Spleen (tissue), 11 donors: ENCODE measurements at regions not wholly inside any gene's neighbourhood (a gene's known extent, or its start where the extent isn't known, plus 50 kb on each side); places are given as distances from the start of the nearest gene placed in this dataset.

Experiments used
- DNase-seq: peaks from one replicate; pipeline ENCODE4 v3.0.0-alpha.2; 2020
- H3K27ac ChIP-seq, 8 donors: fragments of 200-600 bp; sonication (generic) in 7 of 8; 1 replicate in 4 of 8; 2 replicates in 4 of 8; pipeline versions ENCODE4 v1.5.0 to v1.8.0; 2016 to 2021; ENCODE audit warnings: inconsistent platforms in 4 of 8, mild to moderate bottlenecking in 4 of 8, moderate library complexity in 1 of 8
- H3K27me3 ChIP-seq, 7 donors: fragments of 200-600 bp; sonication (generic) in 6 of 7; replicated peaks in 1 of 7; 1 replicate in 4 of 7; 2 replicates in 3 of 7; pipeline versions ENCODE4 v1.5.0 to v1.8.0; 2016 to 2021; ENCODE audit warnings: inconsistent platforms in 3 of 7, mild to moderate bottlenecking in 1 of 7
- H3K36me3 ChIP-seq, 6 donors: fragments of 200-600 bp; sonication (generic) in 5 of 6; 1 replicate in 4 of 6; 2 replicates in 2 of 6; pipeline versions ENCODE4 v1.5.0 to v1.8.0; 2016 to 2021; ENCODE audit warnings: inconsistent platforms in 2 of 6
- H3K4me1 ChIP-seq, 6 donors: fragments of 200-600 bp; sonication (generic) in 5 of 6; 1 replicate in 3 of 6; 2 replicates in 3 of 6; pipeline versions ENCODE4 v1.5.0 to v1.8.0; 2016 to 2021; ENCODE audit warnings: inconsistent platforms in 3 of 6
- H3K4me3 ChIP-seq, 8 donors: fragments of 200-600 bp; sonication (generic) in 7 of 8; 1 replicate in 4 of 8; 2 replicates in 4 of 8; pipeline versions ENCODE4 v1.5.0 to v1.8.0; 2016 to 2021; ENCODE audit warnings: inconsistent platforms in 4 of 8, mild to moderate bottlenecking in 4 of 8, moderate library complexity in 2 of 8
- H3K9me3 ChIP-seq, 8 donors: fragments of 200-600 bp; sonication (generic) in 7 of 8; 1 replicate in 4 of 8; 2 replicates in 4 of 8; pipeline versions ENCODE4 v1.5.0 to v1.8.0; 2016 to 2021; ENCODE audit warnings: inconsistent platforms in 4 of 8
- POLR2A ChIP-seq, 3 donors: fragments of 450-650 bp; IDR thresholded peaks; one replicate each; pipeline ENCODE4 v1.5.1; 2017; ENCODE audit warnings: antibody characterized with exemption in 3 of 3, mild to moderate bottlenecking in 1 of 3
- POLR2AphosphoS5 ChIP-seq, 3 donors: sonication (generic); formaldehyde crosslinking; IDR thresholded peaks; one replicate each; pipeline ENCODE4 v1.5.1; 2017; ENCODE audit warnings: antibody characterized with exemption in 3 of 3
- WGBS, 5 donors: extraction: QIAGEN DNeasy Blood & Tissue Kit in 3 of 5; methylation state at CpG; one replicate each; pipeline versions ENCODE4 v1.1.5 to v1.1.7; 2013 to 2018; 5-methylcytosine and 5-hydroxymethylcytosine counted together
- intact Hi-C: fragments of 100-400 bp; cut with DNase I; formaldehyde crosslinking; loops from one replicate; pipeline ENCODE4 v1.15.0; 2023; ENCODE audit warnings: low total_unique reads
- TF ChIP-seq, protein P1 (sequence below), 11 experiments: fragments of 200-600 bp in 7 of 11; fragments of 450-650 bp in 4 of 11; sonication (generic) in 4 of 11; IDR thresholded peaks in 8 of 11; conservative IDR thresholded peaks in 3 of 11; 1 replicate in 7 of 11; 2 replicates in 4 of 11; pipeline versions ENCODE4 v1.4.0 to v1.8.0; 2016 to 2021; ENCODE audit warnings: antibody characterized with exemption in 11 of 11, inconsistent platforms in 4 of 11, mild to moderate bottlenecking in 1 of 11
- donor health status: healthy with polysubstance abuse.
- donor health status: DM: no; HTN: no; CAD: no; lungs with moderate emphysema.
- donor health status: DM: no; HTN: no; CAD: no.
- donor health status: Bipolar disorder and iron deficiency.
- donor health status: healthy.
- donor health status: DM: no; HTN: no; CAD: no.
- donor health status: DM: yes; HTN: yes; CAD: no.

DNA sequence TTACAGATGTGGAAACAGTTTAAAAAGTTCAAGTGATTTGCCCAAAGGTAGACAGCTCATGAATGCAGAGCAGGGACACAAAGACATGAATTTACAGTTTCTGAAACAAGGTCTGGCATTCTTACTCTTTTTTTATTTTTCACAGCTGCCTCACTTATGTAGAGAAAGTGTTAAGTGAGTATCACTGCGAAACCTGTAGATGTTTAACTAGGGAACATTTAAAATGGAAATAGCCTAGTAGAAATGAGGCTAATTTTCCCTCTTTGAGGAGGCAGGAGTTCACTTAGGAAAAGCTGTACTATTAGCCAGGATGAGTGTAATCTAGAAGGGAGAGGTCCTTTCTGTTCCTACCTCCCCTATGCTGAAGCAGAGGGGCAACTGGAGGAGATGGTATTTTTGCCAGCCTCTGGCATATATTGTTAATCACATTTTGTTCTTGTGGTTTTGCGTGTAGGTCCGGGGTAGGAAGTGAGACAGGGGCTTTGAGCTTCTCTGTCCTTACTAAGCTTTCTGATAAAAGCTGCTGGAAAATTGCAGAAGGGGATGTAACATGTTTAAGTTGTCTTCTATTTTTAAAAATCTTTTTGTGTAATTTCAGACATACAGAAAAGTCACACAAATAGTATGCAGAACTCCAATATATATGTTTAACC lies 492.8 kb upstream of the NR3C2 start:
- intact Hi-C loops = no loop called here
- 10 to 40% (median 14%) methylated on average over 3 of the region's 3 CpGs for WGBS, 5 donors
- Histone ChIP-seq H3K36me3 (no peaks in the 10 kb centered on the region), H3K4me3 (no peak overlapping the region), H3K27ac (no peak overlapping the region), H3K27me3 (no peaks in the 10 kb centered on the region), H3K4me1 (no peaks in the 10 kb centered on the region), H3K9me3 (peaks cover 0 to 31% (median 16%) of the 10 kb centered on the region in 8 donors)
- DNase-seq = no peak
- TF ChIP-seq POLR2A (IDR thresholded peaks at IDR 0.05) (no peak), POLR2AphosphoS5 (IDR thresholded peaks at IDR 0.05) (no peak)
- TF ChIP-seq, protein P1, sequence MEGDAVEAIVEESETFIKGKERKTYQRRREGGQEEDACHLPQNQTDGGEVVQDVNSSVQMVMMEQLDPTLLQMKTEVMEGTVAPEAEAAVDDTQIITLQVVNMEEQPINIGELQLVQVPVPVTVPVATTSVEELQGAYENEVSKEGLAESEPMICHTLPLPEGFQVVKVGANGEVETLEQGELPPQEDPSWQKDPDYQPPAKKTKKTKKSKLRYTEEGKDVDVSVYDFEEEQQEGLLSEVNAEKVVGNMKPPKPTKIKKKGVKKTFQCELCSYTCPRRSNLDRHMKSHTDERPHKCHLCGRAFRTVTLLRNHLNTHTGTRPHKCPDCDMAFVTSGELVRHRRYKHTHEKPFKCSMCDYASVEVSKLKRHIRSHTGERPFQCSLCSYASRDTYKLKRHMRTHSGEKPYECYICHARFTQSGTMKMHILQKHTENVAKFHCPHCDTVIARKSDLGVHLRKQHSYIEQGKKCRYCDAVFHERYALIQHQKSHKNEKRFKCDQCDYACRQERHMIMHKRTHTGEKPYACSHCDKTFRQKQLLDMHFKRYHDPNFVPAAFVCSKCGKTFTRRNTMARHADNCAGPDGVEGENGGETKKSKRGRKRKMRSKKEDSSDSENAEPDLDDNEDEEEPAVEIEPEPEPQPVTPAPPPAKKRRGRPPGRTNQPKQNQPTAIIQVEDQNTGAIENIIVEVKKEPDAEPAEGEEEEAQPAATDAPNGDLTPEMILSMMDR (IDR thresholded peaks at IDR 0.05 in 8 of 11, conservative IDR thresholded peaks at IDR 0.05 in 3 of 11) = no peak

DNA sequence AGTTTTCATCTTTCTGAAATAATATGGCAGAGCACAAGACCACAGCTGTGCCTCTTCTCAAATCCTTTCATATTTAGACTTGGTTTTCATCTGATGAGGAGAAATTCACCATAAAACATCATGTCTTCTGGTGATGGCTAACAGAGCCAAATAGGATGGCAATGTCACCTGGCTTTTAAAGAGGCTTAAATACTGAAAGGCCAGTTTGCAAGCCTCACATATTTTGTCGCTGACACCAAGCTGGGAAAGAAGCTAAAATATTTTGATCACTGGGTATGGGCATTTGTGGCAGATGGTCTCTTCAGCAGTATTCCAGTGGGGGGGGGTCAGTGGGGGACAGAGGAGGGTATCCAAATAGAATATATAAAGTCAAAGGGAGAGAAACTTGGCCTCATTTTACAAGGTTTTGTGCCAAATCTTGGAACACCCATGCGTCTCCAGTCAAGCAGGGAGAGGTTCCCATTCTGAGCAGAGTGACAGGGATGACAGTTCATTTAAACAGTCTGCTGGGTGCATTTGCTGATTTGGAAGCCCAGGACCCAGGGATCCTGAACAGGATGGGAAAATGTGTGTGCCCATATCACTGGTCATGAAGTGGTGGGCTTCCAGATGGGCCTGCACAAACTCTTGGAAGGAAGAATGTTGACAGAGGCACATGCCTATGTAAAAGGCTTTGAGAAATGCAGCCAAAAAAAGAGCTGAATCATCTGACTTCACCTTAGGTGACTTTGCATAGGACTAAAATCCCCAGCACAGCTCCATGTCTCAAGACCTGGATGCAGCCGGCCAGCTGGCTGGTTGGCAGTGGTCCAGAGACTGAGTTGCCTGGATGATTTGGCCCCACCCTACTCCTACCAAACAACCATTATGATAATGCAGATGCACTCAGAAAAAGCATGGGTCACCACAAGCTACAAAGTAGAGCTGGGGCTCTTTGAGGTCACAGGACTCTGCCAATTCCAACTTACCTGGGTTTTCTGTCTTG lies 484.4 kb upstream of the NR3C2 start:
- H3K36me3 ChIP-seq = no peaks in the 10 kb centered on the region
- DNase-seq = no peak
- peaks cover 0 to 37% (median 21%) of the 10 kb centered on the region in 8 donors for H3K9me3 ChIP-seq
- no peak for TF ChIP-seq POLR2AphosphoS5 (IDR thresholded peaks at IDR 0.05)
- TF ChIP-seq, protein P1 (IDR thresholded peaks at IDR 0.05 in 8 of 11, conservative IDR thresholded peaks at IDR 0.05 in 3 of 11) = no peak
- TF ChIP-seq POLR2A (IDR thresholded peaks at IDR 0.05) = no peak
- WGBS, 5 donors = 86 to 93% (median 91%) methylated on average over 3 of the region's 3 CpGs
- no peaks in the 10 kb centered on the region for H3K27me3 ChIP-seq
- H3K4me3 ChIP-seq = no peak overlapping the region
- H3K4me1 ChIP-seq = no peaks in the 10 kb centered on the region
- intact Hi-C loops = no loop called here
- no peak overlapping the region for H3K27ac ChIP-seq

DNA sequence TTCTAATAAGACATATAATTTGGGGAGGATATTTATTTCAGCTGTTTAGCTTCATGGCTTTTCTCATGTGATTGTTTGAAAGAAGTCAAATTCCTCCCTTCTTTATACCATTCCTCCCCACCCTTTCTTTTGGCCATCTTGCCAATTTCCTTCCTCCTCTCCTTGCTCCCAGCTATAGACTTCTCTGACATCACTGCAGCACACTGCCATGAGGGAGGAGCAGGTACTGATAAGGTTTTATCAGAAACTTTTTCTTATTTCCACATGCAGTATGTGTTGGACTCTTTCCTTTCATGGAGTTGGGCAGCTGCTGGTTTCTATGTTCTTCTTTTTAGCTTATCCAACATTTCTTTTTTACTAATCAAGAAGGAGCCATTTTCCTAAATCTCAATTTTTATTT lies 481.7 kb upstream of the NR3C2 start:
- DNase-seq = no peak
- Histone ChIP-seq H3K9me3 (peaks cover 0 to 12% (median 0%) of the 10 kb centered on the region in 8 donors), H3K36me3 (no peaks in the 10 kb centered on the region), H3K27ac (no peak overlapping the region), H3K4me1 (no peaks in the 10 kb centered on the region), H3K27me3 (no peaks in the 10 kb centered on the region), H3K4me3 (no peak overlapping the region)
- intact Hi-C loops = no loop called here
- TF ChIP-seq POLR2AphosphoS5 (IDR thresholded peaks at IDR 0.05) (no peak), POLR2A (IDR thresholded peaks at IDR 0.05) (no peak)
- TF ChIP-seq, protein P1 (IDR thresholded peaks at IDR 0.05 in 8 of 11, conservative IDR thresholded peaks at IDR 0.05 in 3 of 11) = no peak

DNA sequence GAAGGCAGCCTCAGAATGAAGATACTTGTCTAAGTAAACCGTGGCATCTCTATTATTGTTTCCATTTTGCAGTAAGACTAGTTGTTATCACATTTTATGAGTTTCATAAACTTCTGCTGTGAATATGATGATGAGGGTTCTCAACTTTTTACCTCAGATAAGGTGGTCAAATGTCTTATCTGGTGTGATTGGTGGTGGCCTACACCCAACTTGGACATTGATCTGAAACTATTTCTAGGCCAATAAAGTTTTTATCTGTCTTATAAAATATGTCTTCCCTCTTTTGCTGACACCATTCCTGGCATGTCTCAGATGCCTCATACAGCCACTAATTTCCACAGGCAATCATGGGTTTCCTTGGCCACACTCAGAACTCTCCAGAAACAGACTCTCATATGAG lies 480.3 kb upstream of the NR3C2 start:
- WGBS, 5 donors = 71 to 77% (median 74%) methylated on average over 1 of the region's 1 CpG
- TF ChIP-seq, protein P1 (IDR thresholded peaks at IDR 0.05 in 8 of 11, conservative IDR thresholded peaks at IDR 0.05 in 3 of 11) = no peak
- TF ChIP-seq POLR2AphosphoS5 (IDR thresholded peaks at IDR 0.05) (no peak), POLR2A (IDR thresholded peaks at IDR 0.05) (no peak)
- Histone ChIP-seq H3K27ac (no peak overlapping the region), H3K27me3 (no peaks in the 10 kb centered on the region), H3K4me3 (no peak overlapping the region), H3K4me1 (no peaks in the 10 kb centered on the region), H3K36me3 (no peaks in the 10 kb centered on the region), H3K9me3 (peaks cover 0 to 11% (median 0%) of the 10 kb centered on the region in 8 donors)
- intact Hi-C loops = no loop called here
- DNase-seq = no peak
